HG03108 (cell line): ENCODE measurements at regions not wholly inside any gene's neighbourhood (a gene's known extent, or its start where the extent isn't known, plus 50 kb on each side); places are given as distances from the start of the nearest gene placed in this dataset.

Experiments used
- ATAC-seq: cut with Tn5 transposase; IDR thresholded peaks from one replicate; pipeline ENCODE4 v1.9.1; 2021; ENCODE audit warnings: moderate library complexity; ENCODE audit not compliant: unreplicated experiment

GRCh38 chr6:105595829-105596228 is 192.9 kb upstream of the PREP start:
- no peak for ATAC-seq

GRCh38 chr6:105594821-105595220 is 191.9 kb upstream of the PREP start:
- ATAC-seq, result no peak

- no peak for ATAC-seq
These were observed 191.2 kb upstream of the PREP start for GRCh38 chr6:105593805-105594671.

- no peak for ATAC-seq
These were observed 190.3 kb upstream of the PREP start for GRCh38 chr6:105593056-105593690.

- no peak for ATAC-seq
These were observed 189.4 kb upstream of the PREP start for GRCh38 chr6:105592329-105592728.

GRCh38 chr6:105591053-105591452 is 188.2 kb upstream of the PREP start:
- peak; percentile 96 for ATAC-seq

GRCh38 chr6:105588123-105588710 is 185.3 kb upstream of the PREP start:
- ATAC-seq, result no peak

- no peak for ATAC-seq
These were observed 184.7 kb upstream of the PREP start for GRCh38 chr6:105587349-105588122.

- no peak for ATAC-seq
These were observed 175.4 kb upstream of the PREP start for GRCh38 chr6:105578179-105578707.

- no peak for ATAC-seq
These were observed 170.7 kb upstream of the PREP start for GRCh38 chr6:105573556-105573955.

- ATAC-seq, result no peak
These were observed 170.3 kb upstream of the PREP start for GRCh38 chr6:105573138-105573537.

- no peak for ATAC-seq
These were observed 167.5 kb upstream of the PREP start for GRCh38 chr6:105570416-105570815.

- ATAC-seq, result no peak
These were observed 166.8 kb upstream of the PREP start for GRCh38 chr6:105569706-105570105.

- no peak for ATAC-seq
These were observed 165.9 kb upstream of the PREP start for GRCh38 chr6:105568751-105569150.

GRCh38 chr6:105568142-105568541 is 165.3 kb upstream of the PREP start:
- no peak for ATAC-seq

GRCh38 chr6:105567140-105567539 is 164.3 kb upstream of the PREP start:
- no peak for ATAC-seq

GRCh38 chr6:105566503-105566902 is 163.6 kb upstream of the PREP start:
- no peak for ATAC-seq

GRCh38 chr6:105564121-105564902 is 161.4 kb upstream of the PREP start:
- no peak for ATAC-seq

- ATAC-seq, result no peak
These were observed 159.1 kb upstream of the PREP start for GRCh38 chr6:105562027-105562426.

- no peak for ATAC-seq
These were observed 158.6 kb upstream of the PREP start for GRCh38 chr6:105561486-105561885.
